HG02678 (cell line): ENCODE measurements at regions not wholly inside any gene's neighbourhood (a gene's known extent, or its start where the extent isn't known, plus 50 kb on each side); places are given as distances from the start of the nearest gene placed in this dataset.

Experiments
- ATAC-seq: cut with Tn5 transposase; IDR thresholded peaks from one replicate; pipeline ENCODE4 v1.9.1; 2021; ENCODE audit warnings: mild to moderate bottlenecking, moderate library complexity; ENCODE audit not compliant: unreplicated experiment

DNA sequence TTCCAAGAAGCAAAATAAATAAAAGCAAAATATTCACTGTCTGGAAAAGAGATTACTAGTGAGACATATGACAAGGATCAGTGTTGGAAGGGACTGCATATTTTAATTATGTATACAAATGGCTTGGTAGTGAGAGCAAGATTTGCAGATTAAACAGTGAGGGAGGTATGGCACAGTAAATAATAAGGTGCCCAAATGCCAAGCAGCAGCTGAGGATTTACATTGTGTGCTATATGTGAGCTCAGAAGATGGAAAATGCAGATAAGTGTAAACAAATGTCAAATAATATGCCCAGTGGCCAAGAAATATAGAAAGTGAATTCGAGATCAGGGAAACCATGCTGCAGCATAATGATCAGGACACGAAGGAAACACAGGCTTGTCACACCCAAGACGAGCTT is 173.8 kb upstream of the NRSN1 start:
- no peak for ATAC-seq

DNA sequence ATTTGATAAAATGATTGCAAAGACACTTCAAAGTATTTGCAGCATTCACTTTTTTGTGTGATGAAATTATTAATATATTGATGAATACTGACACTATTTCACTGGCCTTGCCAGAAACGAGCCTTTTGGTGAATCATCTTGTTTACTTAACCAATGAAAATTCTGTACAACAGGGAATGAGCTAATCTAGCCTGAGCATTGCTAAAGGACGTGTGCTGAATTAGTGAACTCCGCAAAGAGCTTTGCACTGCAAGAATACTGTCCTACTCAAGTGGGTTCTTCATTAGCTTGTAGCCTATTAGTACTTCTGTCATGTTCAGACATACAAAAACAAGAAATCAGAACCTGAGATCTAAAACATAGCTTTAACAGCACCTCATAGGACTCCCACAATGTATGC is 172.0 kb upstream of the NRSN1 start:
- ATAC-seq, result no peak

DNA sequence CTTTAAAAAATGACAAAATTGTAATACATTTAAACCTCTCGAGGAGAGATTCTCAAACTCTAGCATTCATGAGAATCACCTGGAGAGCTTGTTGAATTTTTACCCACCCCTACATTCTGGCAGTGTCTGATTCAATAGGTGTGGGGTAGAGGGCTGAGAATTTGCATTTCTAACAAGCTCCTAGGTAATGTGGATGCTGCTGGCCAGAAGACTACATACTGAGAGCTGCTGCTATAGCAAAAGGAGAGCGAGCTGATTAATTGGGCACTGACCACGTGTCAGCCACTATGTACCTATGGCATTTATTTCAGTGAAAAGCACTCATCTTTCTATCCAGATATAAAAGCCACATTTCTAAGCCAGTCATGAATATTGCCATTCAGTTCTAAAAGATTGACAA is 169.0 kb upstream of the NRSN1 start:
- no peak for ATAC-seq

DNA sequence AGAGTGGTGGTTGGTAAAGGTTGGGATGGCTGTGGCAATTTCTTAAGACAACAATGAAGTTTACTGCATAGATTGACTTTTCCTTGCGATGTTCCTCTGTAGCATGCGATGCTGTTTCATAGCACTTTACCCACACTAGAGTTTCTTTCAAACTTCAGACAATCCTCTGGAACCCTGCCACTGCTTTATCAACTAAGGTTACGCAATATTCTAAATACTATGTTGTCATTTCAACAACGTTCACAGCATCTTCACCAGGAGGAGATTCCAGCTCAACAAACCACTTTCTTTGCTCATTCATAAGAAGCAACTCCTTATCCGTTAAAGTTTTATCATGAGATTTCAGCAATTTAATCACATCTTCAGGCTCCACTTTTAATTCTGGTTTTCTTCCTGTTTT is 161.2 kb upstream of the NRSN1 start:
- no peak for ATAC-seq

DNA sequence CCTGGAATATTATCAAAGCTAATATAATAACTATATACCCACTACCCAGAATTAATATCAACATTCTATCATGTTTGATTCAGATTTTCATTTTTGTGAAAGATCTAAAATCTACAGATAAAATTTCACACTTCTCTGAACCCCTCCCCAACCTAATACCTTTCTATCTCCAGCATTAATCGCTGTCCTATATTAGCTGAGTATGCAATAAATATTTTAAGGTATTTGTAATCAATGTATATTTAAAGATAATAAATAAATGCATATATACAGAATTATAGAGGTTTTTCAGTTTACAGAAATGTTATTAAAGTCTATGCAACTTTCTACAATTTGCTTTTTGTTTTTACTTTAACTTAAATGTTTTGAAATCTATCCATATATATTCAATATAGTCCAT is 156.7 kb upstream of the NRSN1 start:
- ATAC-seq, result no peak

DNA sequence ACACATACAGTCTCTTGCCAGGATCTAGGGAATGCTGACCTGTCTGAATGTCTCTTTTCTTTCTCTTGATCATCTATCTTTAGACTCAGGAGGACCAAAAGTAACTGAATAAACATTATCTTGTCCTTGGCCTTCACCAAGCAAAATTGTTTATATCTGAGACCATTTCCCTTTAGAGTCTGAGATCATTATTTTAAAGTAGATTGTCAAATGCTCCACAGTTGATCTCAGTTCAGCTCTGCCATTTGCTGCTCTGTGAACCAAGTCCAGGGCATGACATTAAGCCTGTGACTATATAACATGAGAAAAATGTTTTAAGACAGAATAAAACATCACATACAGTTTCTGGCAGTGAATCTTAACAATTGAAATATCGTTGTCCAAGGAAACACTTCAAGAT is 148.3 kb upstream of the NRSN1 start:
- ATAC-seq, result no peak

DNA sequence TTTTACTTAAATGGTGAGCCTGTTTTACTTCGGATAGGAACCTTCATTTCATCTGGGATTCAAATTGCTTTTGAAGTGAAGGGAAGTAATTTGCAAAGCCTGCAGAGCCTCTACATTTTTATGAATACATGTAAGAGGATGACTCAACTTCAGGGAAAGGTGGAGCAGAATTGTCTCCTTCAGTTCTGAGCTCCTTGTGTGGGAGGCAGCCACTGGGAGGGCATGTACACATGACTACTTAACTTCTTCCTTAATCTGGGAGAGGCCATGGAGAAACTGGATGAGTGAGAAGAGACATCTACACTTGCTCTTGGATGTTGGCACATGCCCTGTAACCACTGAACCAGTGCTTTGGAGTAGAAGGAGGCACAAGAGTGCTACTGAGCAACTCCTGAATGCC is 145.1 kb upstream of the NRSN1 start:
- no peak for ATAC-seq

DNA sequence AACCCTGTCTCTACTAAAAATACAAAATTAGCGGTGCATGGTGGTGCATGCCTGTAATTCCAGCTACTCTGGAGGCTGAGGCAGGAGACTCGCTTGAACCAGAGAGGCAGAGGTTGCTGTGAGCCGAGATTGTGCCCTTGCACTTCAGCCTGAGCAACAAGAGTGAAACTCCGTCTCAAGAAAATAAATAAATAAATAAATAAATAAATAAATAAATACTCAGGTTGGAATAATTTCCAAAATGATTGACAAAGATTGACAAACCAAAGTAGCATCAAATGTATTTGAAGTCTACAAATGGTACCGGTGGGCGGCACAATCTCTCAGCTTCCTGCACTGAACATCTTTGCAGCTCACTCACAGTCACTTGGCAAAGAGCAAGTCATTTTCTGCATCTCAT is 144.1 kb upstream of the NRSN1 start:
- ATAC-seq, result no peak

DNA sequence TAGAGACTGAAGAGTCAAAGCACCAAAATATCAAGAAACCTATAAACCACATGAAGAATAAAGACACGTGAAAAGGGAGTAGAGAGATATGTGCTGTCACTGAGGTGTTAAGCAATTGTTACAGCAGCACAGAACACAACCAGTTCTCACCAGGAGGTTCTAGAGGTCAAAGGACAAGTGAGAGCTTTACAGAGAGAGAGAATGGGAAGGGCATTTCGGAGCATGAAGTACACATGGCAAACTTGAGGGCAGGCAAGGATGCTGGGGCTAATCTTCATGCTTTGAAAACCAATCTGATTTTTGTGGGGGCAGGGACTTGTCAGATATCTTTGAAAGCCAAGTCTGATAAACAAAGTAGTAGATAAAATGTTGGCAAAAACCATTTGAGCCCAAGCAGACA is 142.3 kb upstream of the NRSN1 start:
- no peak for ATAC-seq

DNA sequence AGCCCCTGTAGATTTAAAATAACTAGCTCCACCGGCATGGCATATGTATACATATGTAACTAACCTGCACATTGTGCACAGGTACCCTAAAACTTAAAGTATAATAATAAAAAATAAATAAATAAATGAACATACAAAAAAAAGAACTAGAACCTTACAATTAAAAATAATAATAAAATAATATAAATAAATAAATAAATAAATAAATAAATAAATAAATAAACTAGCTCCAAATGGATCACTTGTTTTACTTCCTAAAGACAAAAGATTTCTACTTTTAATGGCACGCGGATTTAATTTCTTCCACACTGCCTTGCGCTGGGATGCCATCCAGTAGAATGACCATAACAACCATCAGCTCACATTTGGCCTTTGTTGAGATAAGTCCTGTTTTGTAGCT is 141.0 kb upstream of the NRSN1 start:
- ATAC-seq, result no peak

DNA sequence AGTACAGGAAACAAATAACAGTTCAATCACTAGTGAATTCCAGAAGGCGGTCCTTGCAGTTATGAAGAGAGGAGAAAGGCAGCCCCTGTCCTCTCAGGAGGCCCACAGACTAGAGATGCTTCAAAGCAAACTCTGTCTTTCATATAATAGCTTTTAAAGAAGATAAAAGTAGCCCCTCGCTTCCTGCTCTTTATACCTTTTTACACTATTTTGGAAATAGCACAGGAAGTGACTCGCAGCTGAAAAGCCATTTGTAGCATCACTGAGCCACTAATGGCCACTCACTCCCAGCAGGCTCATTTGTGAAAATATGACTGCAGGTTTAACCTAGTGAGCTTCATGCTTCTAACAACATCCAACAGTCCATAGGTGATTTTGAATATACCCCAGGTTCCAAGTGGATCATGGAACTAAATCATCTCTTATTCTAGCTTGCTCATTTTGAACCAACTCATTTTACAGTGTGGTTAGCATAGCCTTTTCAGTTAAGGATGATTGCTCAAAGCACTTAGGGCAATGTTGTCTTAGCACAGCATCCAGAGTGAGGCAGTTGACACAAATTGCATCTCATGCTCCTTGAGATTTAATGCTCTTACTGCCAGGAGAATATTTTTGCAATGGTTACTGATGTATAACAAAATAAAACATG is 136.0 kb upstream of the NRSN1 start:
- ATAC-seq, result no peak

DNA sequence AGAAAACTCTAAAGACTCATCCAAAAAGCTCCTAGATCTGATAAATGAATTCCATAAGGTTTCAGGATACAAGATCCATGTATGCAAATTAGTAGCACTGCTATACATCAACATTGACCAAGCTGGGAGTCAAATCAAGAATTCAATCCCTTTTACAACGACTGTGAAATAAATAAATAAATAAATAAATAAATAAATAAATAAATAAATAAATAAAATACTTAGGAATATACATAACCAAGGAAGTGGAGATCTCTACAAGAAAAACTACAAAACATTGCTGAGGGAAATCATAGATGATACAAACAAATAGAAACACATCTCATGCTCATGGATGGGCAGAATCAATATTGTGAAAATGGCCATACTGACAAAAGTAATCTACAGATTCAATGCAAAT is 132.0 kb upstream of the NRSN1 start:
- ATAC-seq, result no peak

DNA sequence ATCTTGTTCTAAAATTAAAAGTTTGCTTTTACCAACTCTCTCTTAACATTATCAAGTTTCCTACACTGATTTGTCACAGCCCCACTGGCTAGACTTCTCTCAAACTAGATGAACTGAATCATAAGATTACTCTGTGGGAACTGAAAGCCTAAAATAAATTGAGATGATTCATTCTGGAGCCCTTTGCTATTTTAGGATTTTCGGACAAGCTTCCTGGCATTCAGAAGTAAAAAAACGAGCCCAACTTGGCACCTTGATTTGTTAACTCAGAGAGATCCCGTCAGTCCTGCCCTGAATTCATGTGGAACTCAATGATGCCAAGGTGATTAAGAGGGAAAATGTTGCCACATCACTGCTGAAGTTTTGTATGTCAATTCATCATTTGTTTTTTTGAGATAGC is 122.0 kb upstream of the NRSN1 start:
- no peak for ATAC-seq

DNA sequence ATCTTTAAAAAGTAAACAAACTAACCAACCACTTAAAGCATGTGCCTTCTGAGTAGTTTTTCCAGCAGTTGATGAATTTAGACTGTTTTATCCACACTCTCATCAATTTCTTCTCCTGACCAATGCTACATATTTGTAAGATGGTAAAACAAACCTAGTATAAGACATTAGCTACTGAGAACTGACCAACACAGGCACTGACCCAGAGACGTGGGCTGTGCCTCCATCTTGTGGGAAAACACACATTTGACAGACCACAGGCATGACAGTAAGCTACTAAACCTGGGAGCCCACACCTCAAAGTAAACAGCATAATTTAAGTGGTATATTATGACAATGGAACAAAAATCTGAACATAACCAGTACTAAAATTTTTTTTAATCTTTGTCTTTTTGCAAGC is 121.4 kb upstream of the NRSN1 start:
- ATAC-seq, result no peak

DNA sequence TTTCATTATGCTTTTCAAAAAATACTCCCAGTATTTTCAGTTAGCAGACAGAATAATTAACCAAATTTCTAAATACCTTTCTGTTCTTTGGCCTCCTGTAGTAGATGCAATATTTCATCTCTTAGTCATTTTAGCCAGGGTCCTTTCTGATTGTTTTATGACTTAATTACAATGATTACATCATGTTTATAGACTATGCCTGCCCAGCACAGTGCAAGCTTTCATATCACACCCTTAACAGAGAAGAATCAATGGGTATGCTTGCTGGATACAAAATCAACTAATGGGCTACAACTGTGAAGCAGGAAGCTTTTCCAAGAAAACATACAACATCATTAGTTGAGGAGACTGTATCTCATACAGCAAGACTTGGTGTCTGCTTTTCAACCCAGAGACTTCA is 119.8 kb upstream of the NRSN1 start:
- ATAC-seq, result no peak

DNA sequence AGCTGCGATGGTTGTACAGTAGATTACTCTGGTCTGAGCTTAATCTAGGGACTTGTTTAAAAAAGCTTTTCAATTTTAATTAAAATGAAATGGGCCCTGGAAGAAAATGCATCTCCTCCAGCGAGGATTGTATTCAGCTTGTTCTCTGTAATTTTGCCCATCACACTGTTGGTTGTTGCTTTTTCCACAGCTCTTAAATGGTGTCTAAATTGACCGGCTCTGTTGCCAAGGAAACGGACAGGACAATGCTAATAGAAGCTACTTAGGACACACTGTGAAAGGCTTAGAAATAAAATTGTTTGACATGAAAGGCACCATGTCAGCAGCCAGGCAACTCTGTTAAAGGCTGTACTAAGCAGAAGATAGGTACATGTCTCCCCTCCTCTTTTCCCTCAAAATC is 116.7 kb upstream of the NRSN1 start:
- ATAC-seq, result no peak

DNA sequence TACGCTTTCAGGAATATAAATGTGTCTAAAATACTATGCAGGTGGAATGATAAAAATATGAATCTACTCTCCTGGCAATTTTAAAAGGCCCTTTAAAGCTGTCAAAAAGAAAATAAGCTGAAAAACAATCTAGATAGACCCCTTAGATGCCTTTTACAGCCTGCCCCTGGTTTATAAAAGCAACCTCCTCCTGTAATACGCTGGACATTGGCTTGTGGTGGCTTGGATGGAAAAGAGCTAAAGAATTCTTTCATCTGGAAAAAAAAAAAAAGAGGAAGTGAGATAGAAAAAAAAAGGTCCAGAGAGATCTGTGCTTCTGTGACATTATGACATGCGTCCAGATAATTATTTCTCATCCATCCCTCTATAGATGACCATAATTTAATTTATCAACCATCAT is 115.9 kb upstream of the NRSN1 start:
- ATAC-seq, result no peak

DNA sequence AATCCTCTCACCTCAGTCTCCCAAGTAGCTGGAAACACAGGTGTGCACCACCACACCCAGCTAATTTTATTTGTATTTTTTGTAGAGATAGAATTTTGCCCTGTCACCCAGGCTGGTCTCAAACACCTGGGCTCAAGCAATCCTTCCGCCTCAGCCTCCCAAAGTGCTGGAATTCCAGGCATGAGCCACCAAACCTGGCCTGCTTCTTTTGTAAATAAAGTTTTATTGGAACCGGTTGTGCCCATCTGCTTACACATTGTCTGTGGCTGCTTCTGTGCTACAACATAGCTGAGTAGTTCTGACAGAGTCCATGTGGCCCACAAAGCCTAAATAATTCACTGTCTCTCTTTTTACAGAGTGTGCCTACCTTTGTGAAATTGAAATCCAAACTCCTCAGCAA is 109.7 kb upstream of the NRSN1 start:
- no peak for ATAC-seq

DNA sequence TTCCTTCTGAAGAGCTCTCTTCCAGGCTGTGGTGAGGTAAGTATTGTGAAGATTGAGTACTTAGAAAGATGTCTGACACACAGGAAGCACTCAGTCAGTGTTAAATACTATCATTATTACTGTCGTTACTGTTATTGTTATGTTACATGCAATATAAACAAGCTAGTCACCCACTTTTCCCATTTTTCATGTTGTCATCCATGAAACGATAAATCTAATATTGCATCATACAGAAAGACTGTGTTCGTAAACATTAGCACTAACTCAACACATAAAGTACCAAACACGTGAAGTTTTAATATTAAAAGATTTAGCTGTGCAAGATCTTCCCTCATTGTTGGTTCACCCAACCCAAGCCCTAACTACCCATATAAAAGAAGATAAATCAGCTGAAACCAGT is 109.2 kb upstream of the NRSN1 start:
- no peak for ATAC-seq

DNA sequence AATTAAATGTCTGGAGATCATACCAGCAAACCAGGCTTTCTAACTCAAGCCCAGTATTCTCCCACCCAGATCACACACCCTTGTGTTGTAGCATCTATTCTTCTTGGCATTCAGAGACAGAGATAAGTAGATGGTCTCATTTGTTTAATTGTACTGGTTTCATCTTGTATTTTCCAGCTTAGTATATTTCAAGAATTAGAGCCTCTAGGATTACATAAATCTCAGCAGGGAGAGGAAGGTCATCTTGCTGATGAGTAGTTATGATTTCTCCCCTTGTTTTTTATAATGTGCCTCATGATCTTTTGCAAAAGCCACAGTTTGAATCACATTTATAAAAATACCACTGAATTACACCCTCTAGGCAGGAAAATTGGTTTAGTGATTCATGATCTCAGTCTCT is 106.6 kb upstream of the NRSN1 start:
- no peak for ATAC-seq

DNA sequence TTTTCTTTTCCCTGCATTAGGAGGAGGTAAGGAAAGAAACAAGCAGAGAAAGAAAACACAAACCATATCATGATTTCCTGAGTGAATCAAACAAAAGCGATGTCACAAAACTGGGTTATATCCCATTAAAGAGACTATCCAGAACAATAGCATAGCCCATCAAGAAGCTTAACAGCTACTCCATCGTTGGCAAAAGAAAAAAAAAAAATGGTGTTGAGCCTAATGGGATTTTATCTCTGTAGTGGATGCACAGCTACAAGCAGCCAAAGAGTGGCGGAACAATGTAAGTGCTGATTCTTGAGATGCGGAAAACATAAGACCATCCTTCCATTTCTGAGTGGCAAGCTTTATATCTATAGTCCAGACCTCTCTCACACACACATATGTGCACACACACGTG is 106.2 kb upstream of the NRSN1 start:
- no peak for ATAC-seq

DNA sequence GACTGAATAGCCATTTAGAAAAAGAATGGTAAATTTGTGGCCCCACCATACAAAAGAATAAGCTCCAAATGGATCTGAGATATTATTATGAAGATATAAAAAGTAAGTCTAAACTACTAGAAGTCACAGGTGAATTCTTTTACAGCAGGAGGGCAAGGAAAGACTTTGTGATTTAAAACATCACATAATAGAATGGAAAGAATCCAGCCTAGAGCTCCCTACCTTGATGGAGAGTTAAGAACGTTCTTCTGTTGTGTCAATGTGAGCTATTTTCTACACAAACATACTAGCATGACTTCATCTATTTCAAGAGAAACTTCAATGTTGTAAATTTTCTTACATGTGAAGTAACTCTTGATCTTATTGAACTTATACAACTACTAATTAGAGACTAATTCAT is 100.0 kb upstream of the NRSN1 start:
- no peak for ATAC-seq

DNA sequence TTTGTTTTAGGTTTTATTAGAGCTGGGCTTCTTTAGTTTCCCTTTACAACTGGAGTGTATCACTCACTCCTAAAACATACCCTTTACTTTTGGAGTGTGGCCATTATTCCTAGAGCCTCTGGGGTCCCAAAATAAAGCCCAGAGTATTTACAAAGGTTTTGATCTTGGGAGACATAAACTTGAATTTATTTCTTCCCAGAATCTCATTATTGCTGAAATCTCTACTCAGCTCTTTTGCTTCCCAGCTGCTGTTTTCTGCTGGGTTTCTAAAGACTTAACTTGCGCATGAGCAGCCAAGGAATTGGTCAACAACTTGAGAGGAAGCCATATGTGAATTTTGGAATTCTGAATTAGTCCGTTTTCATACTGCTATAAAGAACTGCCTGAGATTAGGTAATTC is 94.5 kb upstream of the NRSN1 start:
- ATAC-seq, result no peak
